Osteoblast (primary cell): ENCODE measurements at regions not wholly inside any gene's neighbourhood (a gene's known extent, or its start where the extent isn't known, plus 50 kb on each side); places are given as distances from the start of the nearest gene placed in this dataset.

Source experiments
- DNase-seq: peaks from one replicate; pipeline ENCODE4 v3.0.0; 2011; ENCODE audit warnings: low spot score, mixed read lengths; ENCODE audit not compliant: insufficient read length; ENCODE audit errors: missing footprints
- H2AFZ ChIP-seq: 2 replicates; pipeline ENCODE4 v1.6.0; 2011; ENCODE audit warnings: mild to moderate bottlenecking, low read length
- H3K27ac ChIP-seq: 2 replicates; pipeline ENCODE4 v1.5.1; 2011; ENCODE audit warnings: mild to moderate bottlenecking, low read depth, low read length, moderate library complexity
- H3K27me3 ChIP-seq: 2 replicates; pipeline ENCODE4 v1.6.0; 2012; ENCODE audit warnings: mild to moderate bottlenecking, control low read depth, inconsistent platforms, low read length, moderate library complexity; ENCODE audit not compliant: insufficient read depth
- H3K36me3 ChIP-seq: 2 replicates; pipeline ENCODE4 v1.5.1; 2011; ENCODE audit warnings: mild to moderate bottlenecking, low read length, control low read depth, moderate library complexity; ENCODE audit not compliant: insufficient read depth
- H3K4me1 ChIP-seq: 2 replicates; pipeline ENCODE4 v1.5.1; 2011; ENCODE audit warnings: mild to moderate bottlenecking, low read length, control low read depth, moderate library complexity; ENCODE audit not compliant: insufficient read depth
- H3K4me2 ChIP-seq: 2 replicates; pipeline ENCODE4 v1.6.0; 2011; ENCODE audit warnings: mild to moderate bottlenecking, low read length; ENCODE audit not compliant: insufficient read depth
- H3K4me3 ChIP-seq: fragments of 200-600 bp; sonication (generic); 3 replicates; pipeline ENCODE4 v1.5.1; 2012; ENCODE audit warnings: mild to moderate bottlenecking, low read length, inconsistent platforms; ENCODE audit not compliant: insufficient read depth
- H3K79me2 ChIP-seq: 2 replicates; pipeline ENCODE4 v1.6.0; 2012; ENCODE audit warnings: mild to moderate bottlenecking, low read length, control low read depth, inconsistent platforms; ENCODE audit not compliant: insufficient read depth
- H3K9me3 ChIP-seq: 2 replicates; pipeline ENCODE4 v1.5.1; 2011; ENCODE audit warnings: low read depth, low read length, control low read depth
- H4K20me1 ChIP-seq: 2 replicates; pipeline ENCODE4 v1.6.0; 2012; ENCODE audit warnings: mild to moderate bottlenecking, low read length, control low read depth; ENCODE audit not compliant: insufficient read depth
- TF ChIP-seq, protein P1 (sequence below): IDR thresholded peaks from 2 replicates; pipeline ENCODE4 v1.5.1; 2011; ENCODE audit warnings: mild to moderate bottlenecking, low read depth, low read length, moderate library complexity; ENCODE audit errors: extremely low read depth

GRCh38 chr10:9416331-9416730, 1361.8 kb downstream of the GATA3 start:
- Histone ChIP-seq H4K20me1 (no peaks in the 10 kb centered on the region), H3K27ac (no peak overlapping the region), H3K79me2 (no peaks in the 10 kb centered on the region), H3K4me3 (no peak overlapping the region), H3K4me1 (no peaks in the 10 kb centered on the region), H3K27me3 (no peaks in the 10 kb centered on the region), H3K9me3 (no peaks in the 10 kb centered on the region), H3K4me2 (no peak overlapping the region), H3K36me3 (no peaks in the 10 kb centered on the region), H2AFZ (no peak overlapping the region)
- DNase-seq = no peak
- TF ChIP-seq, protein P1, sequence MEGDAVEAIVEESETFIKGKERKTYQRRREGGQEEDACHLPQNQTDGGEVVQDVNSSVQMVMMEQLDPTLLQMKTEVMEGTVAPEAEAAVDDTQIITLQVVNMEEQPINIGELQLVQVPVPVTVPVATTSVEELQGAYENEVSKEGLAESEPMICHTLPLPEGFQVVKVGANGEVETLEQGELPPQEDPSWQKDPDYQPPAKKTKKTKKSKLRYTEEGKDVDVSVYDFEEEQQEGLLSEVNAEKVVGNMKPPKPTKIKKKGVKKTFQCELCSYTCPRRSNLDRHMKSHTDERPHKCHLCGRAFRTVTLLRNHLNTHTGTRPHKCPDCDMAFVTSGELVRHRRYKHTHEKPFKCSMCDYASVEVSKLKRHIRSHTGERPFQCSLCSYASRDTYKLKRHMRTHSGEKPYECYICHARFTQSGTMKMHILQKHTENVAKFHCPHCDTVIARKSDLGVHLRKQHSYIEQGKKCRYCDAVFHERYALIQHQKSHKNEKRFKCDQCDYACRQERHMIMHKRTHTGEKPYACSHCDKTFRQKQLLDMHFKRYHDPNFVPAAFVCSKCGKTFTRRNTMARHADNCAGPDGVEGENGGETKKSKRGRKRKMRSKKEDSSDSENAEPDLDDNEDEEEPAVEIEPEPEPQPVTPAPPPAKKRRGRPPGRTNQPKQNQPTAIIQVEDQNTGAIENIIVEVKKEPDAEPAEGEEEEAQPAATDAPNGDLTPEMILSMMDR = no peak

GRCh38 chr10:9419757-9420156, 1365.3 kb downstream of the GATA3 start:
- no peak for DNase-seq
- Histone ChIP-seq H3K27me3 (no peaks in the 10 kb centered on the region), H2AFZ (no peak overlapping the region), H3K36me3 (no peaks in the 10 kb centered on the region), H3K4me3 (no peak overlapping the region), H3K79me2 (no peaks in the 10 kb centered on the region), H3K9me3 (no peaks in the 10 kb centered on the region), H3K4me1 (no peaks in the 10 kb centered on the region), H3K27ac (no peak overlapping the region), H3K4me2 (no peak overlapping the region), H4K20me1 (no peaks in the 10 kb centered on the region)
- TF ChIP-seq, protein P1 = no peak

DNA sequence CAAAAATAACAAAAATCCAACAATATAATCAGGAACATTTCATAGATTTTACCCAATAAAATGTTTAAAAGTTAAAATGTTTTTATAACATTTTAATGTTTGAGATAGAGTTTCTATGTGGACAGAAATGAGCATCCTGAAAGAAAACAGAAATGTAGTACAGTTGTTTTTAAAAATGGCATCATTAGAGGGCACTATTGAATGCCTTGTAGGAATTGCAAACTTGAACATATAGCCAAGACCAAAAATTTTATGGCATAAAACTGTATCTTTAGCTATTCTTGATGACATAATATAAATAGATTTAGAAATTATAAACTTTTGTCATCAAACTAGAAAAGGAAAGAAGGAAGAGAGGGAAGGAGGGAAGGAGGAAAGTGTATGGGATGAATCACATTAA, 1372.7 kb downstream of the GATA3 start:
- Histone ChIP-seq H3K9me3 (peaks cover 5% of the 10 kb centered on the region), H2AFZ (no peak overlapping the region), H3K27me3 (no peaks in the 10 kb centered on the region), H3K4me3 (no peak overlapping the region), H3K4me2 (no peak overlapping the region), H3K27ac (no peak overlapping the region), H3K4me1 (no peaks in the 10 kb centered on the region), H3K79me2 (no peaks in the 10 kb centered on the region), H3K36me3 (no peaks in the 10 kb centered on the region), H4K20me1 (no peaks in the 10 kb centered on the region)
- TF ChIP-seq, protein P1 = no peak
- no peak for DNase-seq

- no peak overlapping the region for H3K27ac ChIP-seq
- H3K9me3 ChIP-seq = no peaks in the 10 kb centered on the region
- no peaks in the 10 kb centered on the region for H3K27me3 ChIP-seq
- no peak overlapping the region for H3K4me2 ChIP-seq
- DNase-seq = no peak
- TF ChIP-seq, protein P1 = no peak
- no peaks in the 10 kb centered on the region for H4K20me1 ChIP-seq
- no peaks in the 10 kb centered on the region for H3K4me1 ChIP-seq
- H3K4me3 ChIP-seq = no peak overlapping the region
- no peaks in the 10 kb centered on the region for H3K79me2 ChIP-seq
- no peaks in the 10 kb centered on the region for H3K36me3 ChIP-seq
- no peak overlapping the region for H2AFZ ChIP-seq
Measured at GRCh38 chr10:9437131-9437530, 1382.6 kb downstream of the GATA3 start.
